ENCODE measurements at regions not wholly inside any gene's neighbourhood (a gene's known extent, or its start where the extent isn't known, plus 50 kb on each side); places are given as distances from the start of the nearest gene placed in this dataset.

DNA sequence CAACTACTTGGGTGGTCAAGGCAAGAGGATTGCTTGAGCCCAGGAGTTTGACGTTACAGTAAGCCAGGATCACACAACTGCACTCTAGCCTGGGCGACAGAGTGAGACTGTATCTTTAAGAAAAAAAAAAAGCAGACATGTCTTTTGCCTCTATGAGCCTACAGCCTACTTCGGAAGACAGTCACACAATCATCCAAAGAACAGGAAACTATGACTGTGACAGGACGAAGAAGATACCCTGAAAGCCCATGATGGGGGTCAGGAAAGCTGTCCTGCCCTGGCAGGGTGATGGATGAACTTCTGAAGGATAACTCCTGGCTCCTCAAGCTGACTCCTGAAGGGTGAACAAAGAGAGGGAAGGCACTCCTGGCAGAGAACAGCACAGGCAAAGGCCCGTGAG is 251.7 kb upstream of the SIX2 start:
- CTCF ChIA-PET, result interaction anchor here (1.0 kb wide), 1 partner anchor 279 kb away, joined by 4 read pairs; no protein-coding TSS in a partner anchor
- no peak for FAIRE-seq
- H3K4me2 ChIP-seq, result no peak overlapping the region

DNA sequence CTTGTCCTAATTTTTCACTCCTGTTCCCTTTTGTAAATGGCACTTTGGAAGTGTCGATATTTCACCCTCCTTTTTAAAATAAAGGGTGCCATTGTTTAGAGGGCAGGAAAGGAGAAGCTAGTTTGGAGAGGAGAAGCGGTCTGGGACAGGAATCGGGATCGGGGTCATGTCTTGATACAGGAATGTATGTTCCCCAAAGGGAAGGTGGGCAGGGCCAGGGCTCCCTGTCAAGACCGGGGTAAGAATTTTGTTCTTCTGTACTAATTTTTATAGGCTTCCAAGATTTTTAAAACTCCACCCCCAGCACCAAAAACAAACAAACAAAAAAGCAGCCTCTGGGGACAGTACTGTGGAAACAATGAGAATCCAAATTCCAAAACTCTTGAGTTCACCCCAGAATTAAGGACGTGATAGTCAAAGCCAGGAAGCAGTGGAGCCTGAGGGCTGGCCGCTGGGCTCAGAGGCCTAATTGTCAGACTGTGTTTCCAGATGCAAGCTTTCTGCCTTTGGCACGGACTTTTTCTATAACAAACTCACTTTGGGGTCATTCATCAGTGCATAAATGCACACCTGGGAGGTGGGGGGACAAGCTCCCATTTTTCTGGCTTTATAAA is 250.4 kb upstream of the SIX2 start:
- Histone ChIP-seq H3K4me3 (no peak overlapping the region), H3K27ac (no peak overlapping the region), H3K4me1 (peaks cover 10% of the 10 kb centered on the region; the same call in 1 of the 3 replicates), H3K4me2 (no peak overlapping the region), H3K9me3 (no peaks in the 10 kb centered on the region)
- WGBS (ENCODE audit: missing lambda C conversion rate), result 82% methylated on average over 8 of the region's 8 CpGs
- TF ChIP-seq POLR2AphosphoS2 (conservative IDR thresholded peaks at IDR 0.05; ENCODE audit: low read length) (no peak), GATA3 (IDR thresholded peaks at IDR 0.05; ENCODE audit: borderline replicate concordance) (no peak), RNF2 (IDR thresholded peaks at IDR 0.05; ENCODE audit: borderline replicate concordance, low read depth) (no peak), NR3C1 (IDR thresholded peaks at IDR 0.05) (no peak), ZSCAN20 (CRISPR knock-in tag; IDR thresholded peaks at IDR 0.05) (no peak), POLR2A (IDR thresholded peaks at IDR 0.05; ENCODE audit: low read length) (no peak), ELK1 (IDR thresholded peaks at IDR 0.05; ENCODE audit: low read depth, low read length) (no peak), TP53 (CRISPR knock-in tag; IDR thresholded peaks at IDR 0.05) (no peak), CBX8 (IDR thresholded peaks at IDR 0.05) (no peak), KDM5A (IDR thresholded peaks at IDR 0.05) (no peak), CEBPB (IDR thresholded peaks at IDR 0.05) (no peak), RCOR1 (IDR thresholded peaks at IDR 0.05; ENCODE audit: low read depth, low read length) (no peak), FOXS1 (CRISPR knock-in tag; IDR thresholded peaks at IDR 0.05) (no peak), HEYL (CRISPR knock-in tag; IDR thresholded peaks at IDR 0.05) (no peak), FOSL2 (IDR thresholded peaks at IDR 0.05) (no peak), FOSL2 (CRISPR knock-in tag; IDR thresholded peaks at IDR 0.05) (no peak), CHD4 (IDR thresholded peaks at IDR 0.05; ENCODE audit: borderline replicate concordance) (no peak), NPAS2 (CRISPR knock-in tag; IDR thresholded peaks at IDR 0.05; ENCODE audit: borderline replicate concordance) (no peak)
- TF ChIP-seq, protein P1, sequence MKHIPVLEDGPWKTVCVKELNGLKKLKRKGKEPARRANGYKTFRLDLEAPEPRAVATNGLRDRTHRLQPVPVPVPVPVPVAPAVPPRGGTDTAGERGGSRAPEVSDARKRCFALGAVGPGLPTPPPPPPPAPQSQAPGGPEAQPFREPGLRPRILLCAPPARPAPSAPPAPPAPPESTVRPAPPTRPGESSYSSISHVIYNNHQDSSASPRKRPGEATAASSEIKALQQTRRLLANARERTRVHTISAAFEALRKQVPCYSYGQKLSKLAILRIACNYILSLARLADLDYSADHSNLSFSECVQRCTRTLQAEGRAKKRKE (CRISPR knock-in tag; IDR thresholded peaks at IDR 0.05; ENCODE audit: low read depth), result no peak
- no peak for DNase-seq (ENCODE audit: low read depth in 1 of 2, low spot score in 1 of 2)
- no peak for FAIRE-seq
- POLR2A ChIA-PET, result interaction anchor here (0.6 kb wide), 1 partner anchor 86 kb away, joined by 3 read pairs; no protein-coding TSS in a partner anchor
- no peak for ATAC-seq
- CTCF ChIA-PET, result interaction anchor here (0.9 to 1.8 kb wide), 4 partner anchors 12 to 22 kb away, joined by 3 to 4 read pairs (median 4); no protein-coding TSS in a partner anchor

More for the DNA sequence above, 251.7 kb upstream of the SIX2 start:
- WGBS (ENCODE audit: missing lambda C conversion rate), result 53% methylated on average over 5 of the region's 5 CpGs
- Histone ChIP-seq H3K9me3 (no peaks in the 10 kb centered on the region), H3K4me1 (peaks cover 10% of the 10 kb centered on the region; the same call in 1 of the 3 replicates), H3K27ac (no peak overlapping the region), H3K4me3 (no peak overlapping the region)
- no peak for TF ChIP-seq JUNB (IDR thresholded peaks at IDR 0.05)
- POLR2A ChIA-PET, result no interaction called here
- no peak for DNase-seq (ENCODE audit: low read depth in 1 of 2, low spot score in 1 of 2)
- no peak for ATAC-seq

DNA sequence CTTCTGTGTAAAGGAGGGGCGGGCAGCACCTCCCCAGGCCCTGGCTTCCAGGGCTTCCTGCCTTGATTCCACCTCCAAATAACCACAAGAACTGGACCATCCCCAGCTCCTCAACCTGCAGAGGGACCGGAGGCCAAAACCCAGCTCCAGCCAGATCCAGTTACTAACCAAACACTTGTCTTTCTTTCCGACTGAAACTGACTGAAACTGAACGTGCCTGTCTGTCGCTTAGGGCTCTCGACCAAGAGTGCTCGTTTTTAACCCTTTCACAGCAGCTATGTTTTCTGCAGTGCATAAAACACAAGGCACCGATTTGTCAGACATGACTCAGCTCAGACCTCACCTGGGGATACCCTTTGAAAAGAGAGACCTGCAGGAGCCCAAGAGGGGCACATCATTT is 249.9 kb upstream of the SIX2 start:
- ChIA-PET CTCF (interaction anchor here (0.9 to 1.8 kb wide), 4 partner anchors 12 to 21 kb away, joined by 3 to 4 read pairs (median 4); no protein-coding TSS in a partner anchor), POLR2A (interaction anchor here (0.6 kb wide), 1 partner anchor 86 kb away, joined by 3 read pairs; no protein-coding TSS in a partner anchor)
- TF ChIP-seq EP300 (IDR thresholded peaks at IDR 0.05) (no peak), ZFP36 (IDR thresholded peaks at IDR 0.05; ENCODE audit: borderline replicate concordance, partially characterized antibody) (no peak), RAD21 (conservative IDR thresholded peaks at IDR 0.05 in 1 of 2, IDR thresholded peaks at IDR 0.05 in 1 of 2) (no peak), RNF2 (IDR thresholded peaks at IDR 0.05; ENCODE audit: borderline replicate concordance, low read depth) (no peak), MYC (IDR thresholded peaks at IDR 0.05; ENCODE audit: borderline replicate concordance, low read length) (no peak), CEBPB (IDR thresholded peaks at IDR 0.05) (no peak), NR3C1 (IDR thresholded peaks at IDR 0.05) (no peak), ZNF302 (CRISPR knock-in tag; IDR thresholded peaks at IDR 0.05) (no peak), CHD2 (IDR thresholded peaks at IDR 0.05; ENCODE audit: low read length, partially characterized antibody) (no peak), FOXS1 (CRISPR knock-in tag; IDR thresholded peaks at IDR 0.05) (no peak), PBX3 (IDR thresholded peaks at IDR 0.05) (no peak), KDM1A (IDR thresholded peaks at IDR 0.05; ENCODE audit: low read depth) (no peak)
- TF ChIP-seq, protein P2, sequence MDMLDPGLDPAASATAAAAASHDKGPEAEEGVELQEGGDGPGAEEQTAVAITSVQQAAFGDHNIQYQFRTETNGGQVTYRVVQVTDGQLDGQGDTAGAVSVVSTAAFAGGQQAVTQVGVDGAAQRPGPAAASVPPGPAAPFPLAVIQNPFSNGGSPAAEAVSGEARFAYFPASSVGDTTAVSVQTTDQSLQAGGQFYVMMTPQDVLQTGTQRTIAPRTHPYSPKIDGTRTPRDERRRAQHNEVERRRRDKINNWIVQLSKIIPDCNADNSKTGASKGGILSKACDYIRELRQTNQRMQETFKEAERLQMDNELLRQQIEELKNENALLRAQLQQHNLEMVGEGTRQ (IDR thresholded peaks at IDR 0.05), result no peak
- no peak for DNase-seq (ENCODE audit: low read depth in 1 of 2, low spot score in 1 of 2)
- FAIRE-seq, result no peak
- Histone ChIP-seq H3K4me2 (no peak overlapping the region), H3K9me3 (no peaks in the 10 kb centered on the region), H3K4me1 (peaks cover 10% of the 10 kb centered on the region; the same call in 1 of the 3 replicates), H3K4me3 (no peak overlapping the region), H3K27ac (no peak overlapping the region)
- ATAC-seq, result no peak
- 47% methylated on average over 8 of the region's 8 CpGs for WGBS (ENCODE audit: missing lambda C conversion rate)

All from A549 (cell line).